PC-9 (cell line): ENCODE measurements at regions not wholly inside any gene's neighbourhood (a gene's known extent, or its start where the extent isn't known, plus 50 kb on each side); places are given as distances from the start of the nearest gene placed in this dataset.

Experiments used
- BruUV-seq: library from RNA; stranded (reverse); fragments of 400-500 nt; replicated peaks from 2 replicates; lab custom pipeline; 2021; lab: Mats Ljungman, UMichigan
- CTCF ChIA-PET: fragments of 300-600 bp; sonication (Branson Sonifier 250); formaldehyde crosslinking; loops from one replicate; lab custom pipeline; 2022; ENCODE audit warnings: antibody characterized with exemption; lab: Charles Lee
- POLR2A ChIA-PET: fragments of 300-600 bp; sonication (Branson Sonifier 250); formaldehyde crosslinking; loops from one replicate; lab custom pipeline; 2022; ENCODE audit warnings: antibody characterized with exemption; ENCODE audit not compliant: unreplicated experiment; lab: Charles Lee
- DNase-seq, 2 experiments: peaks; one replicate each; pipeline versions ENCODE4 v3.0.0 to v3.0.0-alpha.2; 2015 to 2022; ENCODE audit warnings: mixed read lengths in 1 of 2
- H2AFZ ChIP-seq: fragments of 200-600 bp; sonication (generic); 2 replicates; pipeline ENCODE4 v1.8.1; 2017; ENCODE audit warnings: antibody characterized with exemption
- H3F3A ChIP-seq: fragments of 200-600 bp; sonication (generic); 2 replicates; pipeline ENCODE4 v1.8.1; 2017; ENCODE audit warnings: antibody characterized with exemption, mild to moderate bottlenecking, low read depth; ENCODE audit not compliant: insufficient read depth
- H3K27ac ChIP-seq: fragments of 200-600 bp; sonication (generic); 2 replicates; pipeline ENCODE4 v1.6.1; 2016; ENCODE audit warnings: mixed run types
- H3K27me3 ChIP-seq: fragments of 200-600 bp; sonication (generic); 2 replicates; pipeline ENCODE4 v1.6.1; 2016; ENCODE audit warnings: low read depth, mixed run types; ENCODE audit not compliant: insufficient read depth
- H3K36me3 ChIP-seq: fragments of 200-600 bp; sonication (generic); 2 replicates; pipeline ENCODE4 v1.6.1; 2016; ENCODE audit warnings: low read depth, mixed run types
- H3K4me1 ChIP-seq: fragments of 200-600 bp; sonication (generic); replicated peaks from 2 replicates; pipeline ENCODE4 v1.6.1; 2016; ENCODE audit warnings: mixed run types; ENCODE audit not compliant: insufficient read depth
- H3K4me2 ChIP-seq: fragments of 200-600 bp; sonication (generic); 2 replicates; pipeline ENCODE4 v1.6.1; 2017; ENCODE audit warnings: mixed run types
- H3K4me3 ChIP-seq: fragments of 200-600 bp; sonication (generic); 2 replicates; pipeline ENCODE4 v1.6.1; 2016; ENCODE audit warnings: mixed run types
- H3K79me2 ChIP-seq: fragments of 200-600 bp; sonication (generic); 2 replicates; pipeline ENCODE4 v1.6.1; 2017; ENCODE audit warnings: low read depth, mixed run types
- H3K9me2 ChIP-seq: fragments of 200-600 bp; sonication (generic); 2 replicates; pipeline ENCODE4 v1.8.1; 2017; ENCODE audit warnings: mild to moderate bottlenecking; ENCODE audit not compliant: insufficient read depth
- H3K9me3 ChIP-seq: fragments of 200-600 bp; sonication (generic); 2 replicates; pipeline ENCODE4 v1.8.1; 2016; ENCODE audit warnings: low read depth; ENCODE audit not compliant: insufficient read depth
- H4K20me1 ChIP-seq: fragments of 200-600 bp; sonication (generic); 2 replicates; pipeline ENCODE4 v1.8.1; 2017; ENCODE audit not compliant: insufficient read depth
- CTCF ChIP-seq: fragments of 200-600 bp; sonication (generic); conservative IDR thresholded peaks from 2 replicates; pipeline ENCODE4 v1.6.1; 2017; ENCODE audit warnings: mixed run types, antibody characterized with exemption, mild to moderate bottlenecking, moderate library complexity
- EZH2 ChIP-seq: fragments of 200-600 bp; sonication (generic); IDR thresholded peaks from 2 replicates; pipeline ENCODE4 v1.8.0; 2017; ENCODE audit warnings: antibody characterized with exemption, low read depth
- intact Hi-C: fragments of 100-400 bp; cut with micrococcal nuclease; formaldehyde crosslinking; loops from one replicate; pipeline ENCODE4 v1.10.0; 2022; ENCODE audit not compliant: unreplicated experiment

- H3K9me2 ChIP-seq: no peaks in the 10 kb centered on the region
- intact Hi-C loops: no loop called here
- BruUV-seq: no TSS peak
Measured at GRCh38 chr4:60389633-60390032, 810.5 kb upstream of the ADGRL3 start.

DNA sequence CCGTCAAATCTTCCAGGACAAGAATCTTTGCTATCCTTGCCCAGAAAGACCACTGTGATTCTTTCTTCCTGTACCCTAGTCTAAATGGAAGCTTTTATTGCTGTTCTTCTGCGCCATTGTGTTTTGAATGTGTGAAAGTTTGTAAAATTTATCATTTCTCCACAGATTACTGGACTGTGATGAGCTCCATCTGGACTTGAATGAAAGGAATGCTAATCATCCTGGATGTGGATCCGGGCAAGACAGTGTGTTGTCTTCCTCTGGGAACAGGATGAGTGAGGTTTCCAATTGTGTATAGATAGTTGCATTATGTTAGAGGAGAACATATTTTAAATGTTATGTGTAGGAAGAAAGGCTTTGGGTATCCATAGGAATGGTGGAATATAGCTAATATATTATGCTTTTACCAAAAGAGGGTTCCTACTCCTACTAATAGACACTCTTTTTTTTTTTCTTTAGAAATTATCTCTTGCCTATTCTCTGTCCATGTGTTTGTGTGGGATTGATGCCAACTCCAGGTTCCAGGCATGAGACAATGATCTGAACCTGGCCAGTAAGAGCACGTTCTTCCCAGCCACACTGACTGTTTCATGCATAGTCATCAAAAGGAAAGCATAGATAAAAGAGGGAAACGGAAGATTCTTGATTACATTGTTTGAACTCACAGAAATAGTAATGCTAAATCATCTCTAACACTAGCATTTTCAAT lies 803.6 kb upstream of the ADGRL3 start:
- ChIA-PET CTCF (interaction anchor here (0.7 kb wide), 1 partner anchor 752 kb away, joined by 6 read pairs; no protein-coding TSS in a partner anchor), POLR2A (no interaction called here)
- H3K4me2 ChIP-seq: no peak overlapping the region
- BruUV-seq: no TSS peak
- no peak for DNase-seq
- no peaks in the 10 kb centered on the region for H3K9me3 ChIP-seq
- H3K79me2 ChIP-seq: no peaks in the 10 kb centered on the region
- no peaks in the 10 kb centered on the region for H3K27me3 ChIP-seq
- H3K36me3 ChIP-seq: no peaks in the 10 kb centered on the region
- H2AFZ ChIP-seq: no peak overlapping the region
- H4K20me1 ChIP-seq: no peaks in the 10 kb centered on the region
- TF ChIP-seq CTCF (no peak), EZH2 (no peak)
- no peak overlapping the region for H3K4me3 ChIP-seq
- no peaks in the 10 kb centered on the region for H3F3A ChIP-seq
- no peaks in the 10 kb centered on the region for H3K4me1 ChIP-seq
- intact Hi-C loops: no loop called here
- H3K9me2 ChIP-seq: no peaks in the 10 kb centered on the region
- no peak overlapping the region for H3K27ac ChIP-seq

More at GRCh38 chr4:60389633-60390032, 810.5 kb upstream of the ADGRL3 start:
- Histone ChIP-seq H3F3A (no peaks in the 10 kb centered on the region), H3K27ac (no peak overlapping the region), H2AFZ (no peak overlapping the region), H3K79me2 (no peaks in the 10 kb centered on the region), H4K20me1 (no peaks in the 10 kb centered on the region), H3K36me3 (no peaks in the 10 kb centered on the region), H3K4me3 (no peak overlapping the region), H3K4me2 (no peak overlapping the region), H3K4me1 (no peaks in the 10 kb centered on the region), H3K9me3 (no peaks in the 10 kb centered on the region), H3K27me3 (no peaks in the 10 kb centered on the region)
- ChIA-PET POLR2A (no interaction called here), CTCF (no interaction called here)
- TF ChIP-seq CTCF (no peak), EZH2 (no peak)
- DNase-seq: no peak

DNA sequence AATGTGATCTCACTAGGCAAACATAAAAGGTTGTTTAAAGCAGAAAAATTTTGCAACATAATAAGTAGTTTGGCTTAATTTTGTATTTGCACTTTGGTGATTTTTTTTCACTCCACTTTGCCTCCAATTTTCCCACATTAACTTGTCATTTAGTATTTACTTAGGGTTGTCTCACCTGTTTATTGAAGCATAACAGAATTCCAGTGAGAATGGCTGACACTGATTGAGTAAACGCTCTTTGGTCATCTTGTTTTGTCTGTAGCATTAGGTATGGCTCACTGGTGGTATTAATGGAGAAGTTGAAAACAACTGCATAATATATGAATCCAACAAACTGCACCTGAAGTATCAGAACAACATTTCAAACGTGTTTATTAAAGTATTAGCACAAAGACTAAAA lies 799.5 kb upstream of the ADGRL3 start:
- BruUV-seq: no TSS peak
- CTCF ChIA-PET: no interaction called here
- H3K9me2 ChIP-seq: no peaks in the 10 kb centered on the region
- H3K36me3 ChIP-seq: no peaks in the 10 kb centered on the region
- H2AFZ ChIP-seq: no peak overlapping the region
- H3K27me3 ChIP-seq: no peaks in the 10 kb centered on the region
- no peak overlapping the region for H3K4me3 ChIP-seq
- POLR2A ChIA-PET: no interaction called here
- no peak overlapping the region for H3K4me2 ChIP-seq
- no peak for DNase-seq
- no peaks in the 10 kb centered on the region for H3F3A ChIP-seq
- no peaks in the 10 kb centered on the region for H4K20me1 ChIP-seq
- no peak overlapping the region for H3K27ac ChIP-seq
- no peaks in the 10 kb centered on the region for H3K4me1 ChIP-seq
- intact Hi-C loops: no loop called here
- no peaks in the 10 kb centered on the region for H3K79me2 ChIP-seq
- no peak for TF ChIP-seq EZH2
- no peak for TF ChIP-seq CTCF
- H3K9me3 ChIP-seq: no peaks in the 10 kb centered on the region
